ENCODE measurements at regions not wholly inside any gene's neighbourhood (a gene's known extent, or its start where the extent isn't known, plus 50 kb on each side); places are given as distances from the start of the nearest gene placed in this dataset.

GRCh38 chr16:85480727-85481101, 132.4 kb upstream of the GSE1 start:
- DNase-seq (no peak), ATAC-seq (peak; percentile 57 to 71)
- TF ChIP-seq, protein P1, sequence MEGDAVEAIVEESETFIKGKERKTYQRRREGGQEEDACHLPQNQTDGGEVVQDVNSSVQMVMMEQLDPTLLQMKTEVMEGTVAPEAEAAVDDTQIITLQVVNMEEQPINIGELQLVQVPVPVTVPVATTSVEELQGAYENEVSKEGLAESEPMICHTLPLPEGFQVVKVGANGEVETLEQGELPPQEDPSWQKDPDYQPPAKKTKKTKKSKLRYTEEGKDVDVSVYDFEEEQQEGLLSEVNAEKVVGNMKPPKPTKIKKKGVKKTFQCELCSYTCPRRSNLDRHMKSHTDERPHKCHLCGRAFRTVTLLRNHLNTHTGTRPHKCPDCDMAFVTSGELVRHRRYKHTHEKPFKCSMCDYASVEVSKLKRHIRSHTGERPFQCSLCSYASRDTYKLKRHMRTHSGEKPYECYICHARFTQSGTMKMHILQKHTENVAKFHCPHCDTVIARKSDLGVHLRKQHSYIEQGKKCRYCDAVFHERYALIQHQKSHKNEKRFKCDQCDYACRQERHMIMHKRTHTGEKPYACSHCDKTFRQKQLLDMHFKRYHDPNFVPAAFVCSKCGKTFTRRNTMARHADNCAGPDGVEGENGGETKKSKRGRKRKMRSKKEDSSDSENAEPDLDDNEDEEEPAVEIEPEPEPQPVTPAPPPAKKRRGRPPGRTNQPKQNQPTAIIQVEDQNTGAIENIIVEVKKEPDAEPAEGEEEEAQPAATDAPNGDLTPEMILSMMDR (IDR thresholded peaks at IDR 0.05 in 4 of 5, conservative IDR thresholded peaks at IDR 0.05 in 1 of 5) = no peak
- TF ChIP-seq POLR2A (IDR thresholded peaks at IDR 0.05) = no peak
- H3K27me3 ChIP-seq = no peaks in the 10 kb centered on the region
- no peaks in the 10 kb centered on the region for H3K4me1 ChIP-seq
- in situ Hi-C loops (cut with MboI; ENCODE audit: low sequenced_read_pairs in 4 of 4) (no loop called here), intact Hi-C loops (cut with DNase I; ENCODE audit: low total_unique reads) (no loop called here)
- peak overlapping the region in 3 of 4 donors; percentile 5 to 68 (median 57) for H3K27ac ChIP-seq
- no peak overlapping the region for H3K4me3 ChIP-seq
- H3K9me3 ChIP-seq = no peaks in the 10 kb centered on the region
- no peaks in the 10 kb centered on the region for H3K36me3 ChIP-seq

GRCh38 chr16:85481206-85481605, 131.9 kb upstream of the GSE1 start:
- Histone ChIP-seq H3K27me3 (no peaks in the 10 kb centered on the region), H3K4me1 (no peaks in the 10 kb centered on the region), H3K27ac (peak overlapping the region in 3 of 4 donors; percentile 5 to 68 (median 57)), H3K9me3 (no peaks in the 10 kb centered on the region), H3K4me3 (no peak overlapping the region), H3K36me3 (no peaks in the 10 kb centered on the region)
- intact Hi-C loops (cut with DNase I; ENCODE audit: low total_unique reads) (no loop called here), in situ Hi-C loops (cut with MboI; ENCODE audit: low sequenced_read_pairs in 4 of 4) (no loop called here)
- ATAC-seq (no peak), DNase-seq (no peak)
- no peak for TF ChIP-seq POLR2A (IDR thresholded peaks at IDR 0.05)
- TF ChIP-seq, protein P1 (IDR thresholded peaks at IDR 0.05 in 4 of 5, conservative IDR thresholded peaks at IDR 0.05 in 1 of 5) = no peak

DNA sequence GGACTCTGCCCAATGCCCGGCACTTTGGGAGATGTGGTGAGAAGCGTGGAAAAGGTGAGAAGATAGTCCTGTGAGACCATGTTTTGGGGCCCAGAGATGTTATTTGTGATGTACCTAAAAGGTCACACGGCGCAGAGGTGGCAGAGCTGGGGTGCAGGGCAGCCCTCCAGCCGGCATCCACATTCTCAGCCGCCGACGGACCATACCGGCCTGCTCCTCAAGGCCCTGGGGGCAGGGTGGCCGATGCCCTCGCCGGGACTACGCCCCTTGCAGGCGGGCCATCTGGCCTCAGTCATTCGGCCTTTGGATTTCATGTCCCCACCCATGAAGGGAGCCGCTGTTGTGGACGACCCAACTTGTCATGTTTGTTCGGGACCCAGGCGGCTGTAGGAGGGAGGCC, 131.4 kb upstream of the GSE1 start:
- Histone ChIP-seq H3K4me3 (no peak overlapping the region), H3K27me3 (no peaks in the 10 kb centered on the region), H3K36me3 (no peaks in the 10 kb centered on the region), H3K27ac (no peak overlapping the region), H3K9me3 (no peaks in the 10 kb centered on the region), H3K4me1 (no peaks in the 10 kb centered on the region)
- DNase-seq (no peak), ATAC-seq (no peak)
- in situ Hi-C loops (cut with MboI; ENCODE audit: low sequenced_read_pairs in 4 of 4) = no loop called here
- intact Hi-C loops (cut with DNase I; ENCODE audit: low total_unique reads) = no loop called here
- TF ChIP-seq, protein P1 (IDR thresholded peaks at IDR 0.05 in 4 of 5, conservative IDR thresholded peaks at IDR 0.05 in 1 of 5) = no peak
- no peak for TF ChIP-seq POLR2A (IDR thresholded peaks at IDR 0.05)

DNA sequence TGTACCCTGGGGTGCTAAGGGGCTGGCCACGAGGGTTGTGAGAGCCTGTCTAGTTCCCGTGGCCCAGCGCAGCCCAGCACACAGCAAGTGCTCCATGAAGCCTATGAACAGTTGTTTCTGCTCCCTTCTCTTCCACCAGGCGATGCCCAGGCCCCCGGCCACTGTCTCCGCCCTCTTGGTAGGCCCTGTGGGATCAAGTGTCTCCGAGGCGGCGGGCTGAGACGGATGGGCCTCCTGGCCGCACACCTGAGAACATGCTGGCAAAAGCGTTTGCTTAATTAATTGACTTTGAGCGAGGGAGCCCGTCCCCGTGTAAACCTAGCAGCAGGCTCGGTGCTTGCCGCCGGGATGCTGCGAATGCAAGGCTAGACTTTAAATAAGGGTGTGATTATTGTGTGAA, 129.7 kb upstream of the GSE1 start:
- DNase-seq (no peak), ATAC-seq (no peak)
- Histone ChIP-seq H3K27ac (no peak overlapping the region), H3K4me1 (no peaks in the 10 kb centered on the region), H3K9me3 (no peaks in the 10 kb centered on the region), H3K36me3 (no peaks in the 10 kb centered on the region), H3K4me3 (no peak overlapping the region), H3K27me3 (no peaks in the 10 kb centered on the region)
- TF ChIP-seq, protein P1 (IDR thresholded peaks at IDR 0.05 in 4 of 5, conservative IDR thresholded peaks at IDR 0.05 in 1 of 5) = no peak
- TF ChIP-seq POLR2A (IDR thresholded peaks at IDR 0.05) = no peak
- in situ Hi-C loops (cut with MboI; ENCODE audit: low sequenced_read_pairs in 4 of 4) = no loop called here
- intact Hi-C loops (cut with DNase I; ENCODE audit: low total_unique reads) = no loop called here
